ENCODE measurements at regions not wholly inside any gene's neighbourhood (a gene's known extent, or its start where the extent isn't known, plus 50 kb on each side); places are given as distances from the start of the nearest gene placed in this dataset.

GRCh38 chr14:26137161-26137560 is 460.7 kb downstream of the NOVA1 start (continued):
- TF ChIP-seq CSRNP3 (CRISPR knock-in tag; IDR thresholded peaks at IDR 0.05): no peak
- no peak for TF ChIP-seq TCF4 (CRISPR knock-in tag; IDR thresholded peaks at IDR 0.05; ENCODE audit: borderline replicate concordance)
- no peak for TF ChIP-seq ARNTL (CRISPR knock-in tag; IDR thresholded peaks at IDR 0.05; ENCODE audit: borderline replicate concordance, low read depth)
- TF ChIP-seq GLIS3 (CRISPR knock-in tag; IDR thresholded peaks at IDR 0.05): no peak
- TF ChIP-seq TSHZ2 (CRISPR knock-in tag; IDR thresholded peaks at IDR 0.05): no peak

GRCh38 chr14:26132061-26132645 is 465.7 kb downstream of the NOVA1 start:
- no peak for ATAC-seq
- no peak for TF ChIP-seq BACH2 (CRISPR knock-in tag; IDR thresholded peaks at IDR 0.05; ENCODE audit: borderline replicate concordance)
- TF ChIP-seq RARB (CRISPR knock-in tag; IDR thresholded peaks at IDR 0.05): no peak
- TF ChIP-seq PATZ1 (CRISPR knock-in tag; IDR thresholded peaks at IDR 0.05; ENCODE audit: borderline replicate concordance): no peak
- no peak for TF ChIP-seq ZFP3 (CRISPR knock-in tag; IDR thresholded peaks at IDR 0.05)
- no peak for TF ChIP-seq TOX (CRISPR knock-in tag; IDR thresholded peaks at IDR 0.05; ENCODE audit: borderline replicate concordance)
- no peak for TF ChIP-seq PPARA (CRISPR knock-in tag; IDR thresholded peaks at IDR 0.05; ENCODE audit: borderline replicate concordance)

GRCh38 chr14:26130690-26131089 is 467.1 kb downstream of the NOVA1 start:
- ATAC-seq: no peak

More at GRCh38 chr14:26130690-26131089, 467.1 kb downstream of the NOVA1 start:
- TF ChIP-seq ZNF8 (CRISPR knock-in tag; IDR thresholded peaks at IDR 0.05) (no peak), TOX (CRISPR knock-in tag; IDR thresholded peaks at IDR 0.05; ENCODE audit: borderline replicate concordance) (no peak), ZFP30 (CRISPR knock-in tag; IDR thresholded peaks at IDR 0.05) (no peak), BACH2 (CRISPR knock-in tag; IDR thresholded peaks at IDR 0.05; ENCODE audit: borderline replicate concordance) (no peak), ESRRG (CRISPR knock-in tag; IDR thresholded peaks at IDR 0.05) (no peak), CREB5 (CRISPR knock-in tag; IDR thresholded peaks at IDR 0.05; ENCODE audit: low read depth) (no peak), TCF4 (CRISPR knock-in tag; IDR thresholded peaks at IDR 0.05; ENCODE audit: borderline replicate concordance) (no peak), POU6F1 (CRISPR knock-in tag; IDR thresholded peaks at IDR 0.05; ENCODE audit: borderline replicate concordance, low read depth) (no peak), PPARA (CRISPR knock-in tag; IDR thresholded peaks at IDR 0.05; ENCODE audit: borderline replicate concordance) (no peak), PATZ1 (CRISPR knock-in tag; IDR thresholded peaks at IDR 0.05; ENCODE audit: borderline replicate concordance) (no peak), RARB (CRISPR knock-in tag; IDR thresholded peaks at IDR 0.05) (no peak), ZFP3 (CRISPR knock-in tag; IDR thresholded peaks at IDR 0.05) (no peak), ISL1 (CRISPR knock-in tag; IDR thresholded peaks at IDR 0.05) (no peak), GLIS3 (CRISPR knock-in tag; IDR thresholded peaks at IDR 0.05) (no peak), TSHZ2 (CRISPR knock-in tag; IDR thresholded peaks at IDR 0.05) (no peak), ZNF565 (CRISPR knock-in tag; conservative IDR thresholded peaks at IDR 0.05; ENCODE audit: low read depth) (no peak), ARNTL (CRISPR knock-in tag; IDR thresholded peaks at IDR 0.05; ENCODE audit: borderline replicate concordance, low read depth) (no peak), ZNF70 (CRISPR knock-in tag; IDR thresholded peaks at IDR 0.05) (no peak), ZC3H10 (CRISPR knock-in tag; IDR thresholded peaks at IDR 0.05) (no peak)
